Heart right ventricle (tissue), 16 donors: ENCODE measurements at regions not wholly inside any gene's neighbourhood (a gene's known extent, or its start where the extent isn't known, plus 50 kb on each side); places are given as distances from the start of the nearest gene placed in this dataset.
"Not testable (repeated sequence)": the region's sequence is repeated elsewhere in the genome, so short reads cannot be mapped to it uniquely, and the experiment has no call there.

ENCODE experiments used
- ATAC-seq, 8 donors: fragments of 200-7000 bp; cut with Tn5 transposase; one replicate each; pipeline ENCODE4 v1.9.1; 2020; ENCODE audit warnings: mild to moderate bottlenecking in 8 of 8, moderate library complexity in 8 of 8, moderate number of reproducible peaks in 1 of 8
- DNase-seq, 2 donors: peaks; one replicate each; pipeline ENCODE4 v3.0.0-alpha.2; 2020
- H3K27ac ChIP-seq, 10 donors: fragments of 200-600 bp; sonication (generic) in 2 of 10; one replicate each; pipeline versions ENCODE4 v1.5.0 to v1.8.0; 2020 to 2022; ENCODE audit warnings: mild to moderate bottlenecking in 3 of 10
- H3K27me3 ChIP-seq, 7 donors: fragments of 200-600 bp; one replicate each; pipeline ENCODE4 v1.8.0; 2021 to 2022; ENCODE audit warnings: mild to moderate bottlenecking in 2 of 7
- H3K36me3 ChIP-seq, 9 donors: fragments of 200-600 bp; sonication (generic) in 1 of 9; one replicate each; pipeline versions ENCODE4 v1.5.0 to v1.8.0; 2020 to 2022; ENCODE audit warnings: mild to moderate bottlenecking in 2 of 9
- H3K4me1 ChIP-seq, 9 donors: fragments of 200-600 bp; sonication (generic) in 1 of 9; one replicate each; pipeline versions ENCODE4 v1.5.0 to v1.8.0; 2020 to 2022; ENCODE audit warnings: mild to moderate bottlenecking in 4 of 9
- H3K4me3 ChIP-seq, 10 donors: fragments of 200-600 bp; sonication (generic) in 2 of 10; one replicate each; pipeline versions ENCODE4 v1.5.0 to v1.8.0; 2020 to 2022; ENCODE audit warnings: mild to moderate bottlenecking in 7 of 10, moderate library complexity in 2 of 10
- H3K9me3 ChIP-seq, 11 donors: fragments of 200-600 bp in 10 of 11; sonication (generic) in 2 of 11; one replicate each; pipeline versions ENCODE4 v1.5.0 to v1.8.0; 2013 to 2022; ENCODE audit warnings: mild to moderate bottlenecking in 2 of 11, control low read depth in 1 of 11, moderate library complexity in 1 of 11
- WGBS, 2 donors: extraction: QIAGEN DNeasy Blood & Tissue Kit; methylation state at CpG; one replicate each; pipeline ENCODE4 v1.1.7; 2013; ENCODE audit warnings: inconsistent platforms in 1 of 2; 5-methylcytosine and 5-hydroxymethylcytosine counted together
- intact Hi-C, 10 donors: fragments of 100-400 bp; cut with DNase I; formaldehyde crosslinking; loops; one replicate each; pipeline versions ENCODE4 v1.11.1 to v1.14.2; 2022
- TF ChIP-seq, protein P1 (sequence below), 9 donors: fragments of 200-600 bp; sonication (generic) in 2 of 9; IDR thresholded peaks; one replicate each; pipeline versions ENCODE4 v1.5.0 to v1.8.0; 2021 to 2022; ENCODE audit warnings: antibody characterized with exemption in 9 of 9, mild to moderate bottlenecking in 5 of 9, moderate library complexity in 1 of 9
- donor health status: Arrhythmogenic right ventricular cardiomyopathy.
- donor health status: ischemic (EF 13 %, LVEDD 7.1; RV severe dilation, severe dysfunction).
- donor health status: healthy with polysubstance abuse.
- donor health status: DM: no; HTN: yes; CAD: no.
- donor health status: DM: no; HTN: no; CAD: no.
- donor health status: ischemic (EF 25% LVEDD 6.9; RV normal size, moderate dysfunction).
- donor health status: ischemic (EF 25% LVEDD 5.7; RV mildly dilated, moderate dysfunction).
- donor health status: healthy.
- donor health status: DM: yes; HTN: yes; CAD: no.
- donor health status: Ischemic cardiomyopathy.
- donor health status: ischemic (EF 35%, LVEDD 5.7; RV mildly dilated, moderate dysfunction).
- donor health status: nonischemic (EF 11% LVEDD 7.7; RV severe dilation, severe dysfunction).
- donor health status: DM: yes; HTN: yes; CAD: no.
- donor health status: PGD.
- donor health status: ischemic (EF 29% LVEDD 5.4; RV normal size, mild dysfunction).
- donor health status: nonischemic (EF 23%, LVEDD 6.1; RV moderate dilation, normal function).

DNA sequence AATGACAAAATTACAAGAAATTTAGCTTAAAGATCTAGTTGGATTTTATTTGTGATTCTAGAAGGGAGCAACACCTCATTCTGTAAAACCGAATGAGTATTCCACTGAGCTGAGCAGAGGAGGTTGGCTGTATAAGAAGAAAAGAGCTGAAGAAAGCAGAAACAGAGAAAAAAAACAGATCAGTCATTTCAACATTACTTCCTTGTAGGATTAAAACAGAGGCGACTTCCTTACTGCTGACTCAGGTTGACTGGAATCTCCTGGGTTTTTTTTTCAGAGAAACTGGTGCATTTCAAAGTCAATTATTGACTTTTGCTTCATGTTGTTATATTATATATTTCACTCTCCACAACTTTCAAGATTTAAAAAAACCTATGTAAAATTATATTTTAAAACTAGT lies 368.1 kb upstream of the UBE2E2 start:
- intact Hi-C loops = no loop called here
- Histone ChIP-seq H3K27me3 (no peaks in the 10 kb centered on the region), H3K9me3 (peaks cover 0 to 5% (median 0%) of the 10 kb centered on the region in 11 donors), H3K4me1 (peaks cover 0 to 5% (median 0%) of the 10 kb centered on the region in 9 donors), H3K27ac (peak overlapping the region in 1 of 10 donors; percentile 7), H3K36me3 (no peaks in the 10 kb centered on the region), H3K4me3 (no peak overlapping the region)
- no peak for DNase-seq
- 40 to 43% methylated on average over 2 of the region's 2 CpGs for WGBS, 2 donors
- TF ChIP-seq, protein P1, sequence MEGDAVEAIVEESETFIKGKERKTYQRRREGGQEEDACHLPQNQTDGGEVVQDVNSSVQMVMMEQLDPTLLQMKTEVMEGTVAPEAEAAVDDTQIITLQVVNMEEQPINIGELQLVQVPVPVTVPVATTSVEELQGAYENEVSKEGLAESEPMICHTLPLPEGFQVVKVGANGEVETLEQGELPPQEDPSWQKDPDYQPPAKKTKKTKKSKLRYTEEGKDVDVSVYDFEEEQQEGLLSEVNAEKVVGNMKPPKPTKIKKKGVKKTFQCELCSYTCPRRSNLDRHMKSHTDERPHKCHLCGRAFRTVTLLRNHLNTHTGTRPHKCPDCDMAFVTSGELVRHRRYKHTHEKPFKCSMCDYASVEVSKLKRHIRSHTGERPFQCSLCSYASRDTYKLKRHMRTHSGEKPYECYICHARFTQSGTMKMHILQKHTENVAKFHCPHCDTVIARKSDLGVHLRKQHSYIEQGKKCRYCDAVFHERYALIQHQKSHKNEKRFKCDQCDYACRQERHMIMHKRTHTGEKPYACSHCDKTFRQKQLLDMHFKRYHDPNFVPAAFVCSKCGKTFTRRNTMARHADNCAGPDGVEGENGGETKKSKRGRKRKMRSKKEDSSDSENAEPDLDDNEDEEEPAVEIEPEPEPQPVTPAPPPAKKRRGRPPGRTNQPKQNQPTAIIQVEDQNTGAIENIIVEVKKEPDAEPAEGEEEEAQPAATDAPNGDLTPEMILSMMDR (IDR thresholded peaks at IDR 0.05) = no peak
- ATAC-seq = no peak

DNA sequence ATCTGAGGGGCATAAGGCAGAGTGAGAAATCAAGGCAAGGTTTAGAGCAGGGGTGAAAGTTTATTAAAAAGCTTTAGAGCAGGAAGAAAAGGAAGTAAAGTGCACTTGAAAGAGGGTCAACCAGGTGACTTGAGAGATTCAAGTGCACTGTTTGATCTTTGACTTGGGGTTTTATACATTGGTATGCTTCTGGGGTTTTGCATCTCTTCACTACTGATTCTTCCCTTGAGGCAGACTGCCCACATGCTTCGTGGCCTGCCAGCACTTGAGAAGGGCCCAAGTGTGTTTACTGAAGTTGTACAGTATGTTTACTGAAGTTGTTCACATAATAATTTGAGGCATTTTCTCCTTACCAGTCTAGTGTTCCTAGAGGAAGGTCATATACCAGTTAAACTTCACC lies 367.0 kb upstream of the UBE2E2 start:
- WGBS, 2 donors = 39 to 47% methylated on average over 1 of the region's 1 CpG
- Histone ChIP-seq H3K4me3 (no peak overlapping the region), H3K27ac (no peak overlapping the region), H3K36me3 (no peaks in the 10 kb centered on the region), H3K9me3 (peaks cover 0 to 12% (median 0%) of the 10 kb centered on the region in 11 donors), H3K27me3 (no peaks in the 10 kb centered on the region), H3K4me1 (peaks cover 0 to 5% (median 0%) of the 10 kb centered on the region in 9 donors)
- intact Hi-C loops = no loop called here
- no peak for DNase-seq
- TF ChIP-seq, protein P1 (IDR thresholded peaks at IDR 0.05) = no peak
- ATAC-seq = no peak

DNA sequence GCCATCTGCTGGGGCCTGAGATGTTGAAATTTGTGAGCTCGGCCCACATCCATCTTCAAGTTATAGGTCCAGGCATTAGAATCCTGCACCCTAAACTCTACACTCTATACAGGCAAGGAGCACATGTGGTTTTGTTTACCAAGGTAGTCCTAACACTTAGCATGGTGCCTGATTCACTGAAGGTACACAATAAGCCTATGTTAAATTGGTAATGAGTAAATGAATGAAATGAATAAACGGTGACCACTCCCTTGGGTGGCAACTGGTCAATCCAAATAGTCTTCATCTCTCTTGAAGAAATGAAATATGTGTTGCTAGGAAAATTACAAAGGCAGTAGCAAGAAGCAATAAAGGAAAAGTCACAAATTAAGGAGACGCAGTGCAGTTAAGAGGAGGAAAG lies 359.3 kb upstream of the UBE2E2 start:
- intact Hi-C loops = no loop called here
- ATAC-seq (no peak), DNase-seq (no peak)
- H3K4me1 ChIP-seq = no peaks in the 10 kb centered on the region
- H3K27me3 ChIP-seq = no peaks in the 10 kb centered on the region
- no peaks in the 10 kb centered on the region for H3K36me3 ChIP-seq
- TF ChIP-seq, protein P1 (IDR thresholded peaks at IDR 0.05) = no peak
- H3K9me3 ChIP-seq = peaks cover 0 to 27% (median 2%) of the 10 kb centered on the region in 11 donors
- WGBS, 2 donors = 86 to 88% methylated on average over 3 of the region's 3 CpGs
- H3K27ac ChIP-seq = no peak overlapping the region
- no peak overlapping the region for H3K4me3 ChIP-seq

DNA sequence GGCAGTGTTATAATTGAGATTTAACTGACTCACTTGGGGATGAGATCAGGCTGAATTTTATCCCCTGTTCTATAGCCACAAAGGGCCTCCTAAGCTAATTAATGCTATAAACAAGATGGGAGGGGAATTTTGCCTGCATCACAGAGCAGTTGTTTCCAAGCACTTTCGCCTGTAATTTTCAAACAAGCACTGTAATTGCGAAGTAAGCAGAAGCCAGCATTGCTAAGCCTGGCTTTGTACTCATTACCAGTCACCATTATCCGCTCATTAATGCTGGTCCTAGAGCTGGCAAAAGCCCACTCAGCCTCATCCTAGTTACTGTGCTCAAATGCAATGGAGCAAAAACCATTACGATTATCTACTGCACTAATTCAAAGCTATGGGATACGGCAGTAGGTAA lies 356.6 kb upstream of the UBE2E2 start:
- 81 to 89% methylated on average over 5 of the region's 5 CpGs for WGBS, 2 donors
- Histone ChIP-seq H3K4me1 (no peaks in the 10 kb centered on the region), H3K4me3 (no peak overlapping the region)

DNA sequence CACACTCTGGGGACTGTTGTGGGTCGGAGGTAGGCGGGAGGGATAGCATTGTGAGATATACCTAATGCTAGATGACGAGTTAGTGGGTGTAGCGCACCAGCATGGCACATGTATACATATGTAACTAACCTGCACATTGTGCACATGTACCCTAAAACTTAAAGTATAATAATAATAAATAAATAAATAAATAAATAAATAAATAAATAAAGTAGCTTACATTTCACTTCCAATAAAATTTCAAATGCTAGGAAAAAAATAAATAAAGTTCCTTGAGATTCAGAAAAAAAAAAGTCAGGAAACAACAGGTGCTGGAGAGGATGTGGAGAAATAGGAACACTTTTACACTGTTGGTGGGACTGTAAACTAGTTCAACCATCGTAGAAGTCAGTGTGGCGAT lies 353.5 kb upstream of the UBE2E2 start:
- intact Hi-C loops, H3K4me1 ChIP-seq, H3K36me3 ChIP-seq, DNase-seq, H3K27me3 ChIP-seq, H3K4me3 ChIP-seq, H3K27ac ChIP-seq, ATAC-seq: not testable (repeated sequence)
- H3K9me3 ChIP-seq = peaks cover 0 to 14% (median 0%) of the 10 kb centered on the region in 11 donors
- WGBS, 2 donors = 86 to 92% methylated on average over 4 of the region's 6 CpGs

More for the DNA sequence above, 356.6 kb upstream of the UBE2E2 start:
- ATAC-seq = no peak
- peaks cover 0 to 20% (median 2%) of the 10 kb centered on the region in 11 donors for H3K9me3 ChIP-seq
- no peak for DNase-seq
- TF ChIP-seq, protein P1 (IDR thresholded peaks at IDR 0.05) = no peak
- H3K36me3 ChIP-seq = no peaks in the 10 kb centered on the region
- intact Hi-C loops = no loop called here
- H3K27ac ChIP-seq = no peak overlapping the region
- no peaks in the 10 kb centered on the region for H3K27me3 ChIP-seq
